CD4-positive, alpha-beta memory T cell (primary cell): ENCODE measurements at regions not wholly inside any gene's neighbourhood (a gene's known extent, or its start where the extent isn't known, plus 50 kb on each side); places are given as distances from the start of the nearest gene placed in this dataset.

ENCODE experiments used
- CTCF ChIA-PET: fragments of 350-600 bp; sonication (Branson Sonifier 250); formaldehyde crosslinking; loops from one replicate; lab custom pipeline; 2021; ENCODE audit warnings: inconsistent platforms; ENCODE audit not compliant: partially characterized antibody; lab: Charles Lee
- POLR2A ChIA-PET: fragments of 350-600 bp; sonication (Branson Sonifier 250); formaldehyde crosslinking; loops from one replicate; lab custom pipeline; 2021; ENCODE audit not compliant: partially characterized antibody; lab: Charles Lee
- DNase-seq, 5 donors: peaks; one replicate each; pipeline versions ENCODE4 v3.0.0 to v3.0.0-alpha.2; 2020 to 2022; ENCODE audit warnings: mixed read lengths in 1 of 5
- H3K27ac ChIP-seq: one replicate; pipeline ENCODE4 v1.7.0; 2013; ENCODE audit warnings: low read depth, low read length
- H3K27me3 ChIP-seq: 2 replicates; pipeline ENCODE4 v1.7.0; 2013; ENCODE audit warnings: mild to moderate bottlenecking, low read length, moderate library complexity; ENCODE audit not compliant: insufficient read depth
- H3K36me3 ChIP-seq: 2 replicates; pipeline ENCODE4 v1.7.0; 2013; ENCODE audit warnings: mild to moderate bottlenecking, low read length, moderate library complexity; ENCODE audit not compliant: insufficient read depth
- H3K4me1 ChIP-seq: 2 replicates; pipeline ENCODE4 v1.7.0; 2013; ENCODE audit warnings: mild to moderate bottlenecking, low read length, moderate library complexity; ENCODE audit not compliant: insufficient read depth
- H3K4me3 ChIP-seq, 2 donors: one replicate each; pipeline ENCODE4 v1.7.0; 2013; ENCODE audit warnings: low read length in 2 of 2, mild to moderate bottlenecking in 1 of 2
- H3K9me3 ChIP-seq, 2 donors: one replicate each; pipeline ENCODE4 v1.7.0; 2013; ENCODE audit warnings: low read length in 2 of 2, control low read depth in 1 of 2; ENCODE audit not compliant: control insufficient read depth in 1 of 2
- H3K27ac Mint-ChIP-seq, 7 donors: one replicate each; pipeline ENCODE4 v1.8.0; 2020 to 2021; ENCODE audit warnings: mixed read lengths in 7 of 7, mild to moderate bottlenecking in 6 of 7, inconsistent platforms in 3 of 7, moderate library complexity in 3 of 7
- H3K27me3 Mint-ChIP-seq, 2 donors: one replicate each; pipeline ENCODE4 v1.8.0; 2020 to 2021; ENCODE audit warnings: mixed read lengths in 2 of 2
- H3K36me3 Mint-ChIP-seq, 2 donors: one replicate each; pipeline ENCODE4 v1.8.0; 2020 to 2021; ENCODE audit warnings: mixed read lengths in 2 of 2, inconsistent platforms in 1 of 2, mild to moderate bottlenecking in 1 of 2
- H3K4me1 Mint-ChIP-seq, 4 donors: one replicate each; pipeline ENCODE4 v1.8.0; 2020 to 2021; ENCODE audit warnings: mixed read lengths in 4 of 4, mild to moderate bottlenecking in 1 of 4
- H3K4me3 Mint-ChIP-seq, 8 donors: one replicate each; pipeline ENCODE4 v1.8.0; 2020 to 2021; ENCODE audit warnings: mixed read lengths in 8 of 8, mild to moderate bottlenecking in 7 of 8, moderate library complexity in 6 of 8, inconsistent platforms in 3 of 8
- H3K9me3 Mint-ChIP-seq, 8 donors: one replicate each; pipeline ENCODE4 v1.8.0; 2020 to 2021; ENCODE audit warnings: mixed read lengths in 8 of 8, mild to moderate bottlenecking in 5 of 8, inconsistent platforms in 3 of 8, moderate library complexity in 1 of 8
- intact Hi-C: fragments of 100-400 bp; cut with micrococcal nuclease; formaldehyde crosslinking; loops from one replicate; pipeline ENCODE4 v1.15.1; 2023

DNA sequence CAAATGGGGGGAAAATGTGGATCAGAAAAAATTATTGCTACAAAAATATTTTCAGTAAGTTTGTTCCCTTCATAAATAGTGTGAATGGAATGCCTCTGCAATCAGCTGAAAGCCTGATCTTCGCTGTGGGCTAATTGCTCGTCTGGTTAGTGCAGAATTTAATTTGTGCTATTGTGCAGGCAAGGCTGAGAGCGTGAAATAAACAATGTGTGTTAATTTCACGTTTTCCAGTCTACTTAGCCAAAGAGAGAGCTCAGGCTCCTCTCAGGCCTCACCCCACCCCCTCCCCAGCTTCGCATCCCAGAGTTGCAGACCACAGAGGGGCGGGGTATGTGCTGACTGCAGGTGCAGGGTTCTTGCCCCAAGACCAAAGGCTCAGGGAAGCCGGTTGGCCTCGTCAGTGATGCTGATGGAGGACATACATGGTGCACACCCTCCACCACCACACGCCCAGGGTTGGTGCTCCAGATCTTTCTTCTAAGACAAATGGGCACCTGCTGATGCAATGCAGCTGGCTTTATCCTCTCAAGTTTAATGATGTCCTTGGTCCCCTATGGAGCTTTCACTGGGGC is 302.6 kb upstream of the SLC14A2 start:
- no peak overlapping the region for H3K4me3 ChIP-seq
- POLR2A ChIA-PET: no interaction called here
- no peak overlapping the region for H3K27ac ChIP-seq
- Mint-ChIP-seq H3K4me3 (no peak overlapping the region), H3K4me1 (no peaks in the 10 kb centered on the region), H3K27me3 (peaks cover 0 to 7% of the 10 kb centered on the region in 2 donors), H3K27ac (no peak overlapping the region), H3K9me3 (peaks cover 0 to 3% (median 0%) of the 10 kb centered on the region in 8 donors), H3K36me3 (no peaks in the 10 kb centered on the region)
- no peak for DNase-seq
- H3K36me3 ChIP-seq: no peaks in the 10 kb centered on the region
- no peaks in the 10 kb centered on the region for H3K4me1 ChIP-seq
- intact Hi-C loops: no loop called here
- H3K9me3 ChIP-seq: no peaks in the 10 kb centered on the region
- CTCF ChIA-PET: interaction anchor here (1.1 kb wide), 1 partner anchor 36 kb away, joined by 3 read pairs; no protein-coding TSS in a partner anchor
- no peaks in the 10 kb centered on the region for H3K27me3 ChIP-seq

DNA sequence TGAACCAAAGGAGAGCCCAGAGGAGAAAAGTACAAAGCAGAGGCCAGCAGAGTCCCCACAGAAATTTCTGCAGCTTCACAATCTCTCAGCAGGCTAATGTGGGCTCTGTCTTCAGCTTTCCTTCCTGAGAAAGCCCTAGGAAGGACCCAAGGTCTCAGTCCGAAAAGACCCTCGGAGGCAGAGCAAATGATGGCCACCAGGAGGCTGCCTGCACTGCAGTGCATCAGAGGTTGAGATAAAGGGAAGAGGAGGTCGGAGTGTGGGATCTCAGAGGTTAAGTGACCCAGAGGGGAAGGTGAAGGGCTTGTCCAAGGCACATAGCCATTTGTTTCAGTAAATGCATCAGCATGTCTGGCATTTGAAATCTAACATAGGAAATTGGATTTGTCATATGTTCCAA is 299.1 kb upstream of the SLC14A2 start:
- Mint-ChIP-seq H3K27me3 (peaks cover 0 to 7% of the 10 kb centered on the region in 2 donors), H3K36me3 (no peaks in the 10 kb centered on the region), H3K4me3 (no peak overlapping the region), H3K4me1 (no peaks in the 10 kb centered on the region), H3K27ac (no peak overlapping the region), H3K9me3 (peaks cover 0 to 3% (median 0%) of the 10 kb centered on the region in 8 donors)
- Histone ChIP-seq H3K4me1 (no peaks in the 10 kb centered on the region), H3K36me3 (no peaks in the 10 kb centered on the region), H3K9me3 (no peaks in the 10 kb centered on the region), H3K27ac (no peak overlapping the region), H3K4me3 (no peak overlapping the region), H3K27me3 (no peaks in the 10 kb centered on the region)
- ChIA-PET CTCF (no interaction called here), POLR2A (no interaction called here)
- intact Hi-C loops: no loop called here
- DNase-seq: no peak

DNA sequence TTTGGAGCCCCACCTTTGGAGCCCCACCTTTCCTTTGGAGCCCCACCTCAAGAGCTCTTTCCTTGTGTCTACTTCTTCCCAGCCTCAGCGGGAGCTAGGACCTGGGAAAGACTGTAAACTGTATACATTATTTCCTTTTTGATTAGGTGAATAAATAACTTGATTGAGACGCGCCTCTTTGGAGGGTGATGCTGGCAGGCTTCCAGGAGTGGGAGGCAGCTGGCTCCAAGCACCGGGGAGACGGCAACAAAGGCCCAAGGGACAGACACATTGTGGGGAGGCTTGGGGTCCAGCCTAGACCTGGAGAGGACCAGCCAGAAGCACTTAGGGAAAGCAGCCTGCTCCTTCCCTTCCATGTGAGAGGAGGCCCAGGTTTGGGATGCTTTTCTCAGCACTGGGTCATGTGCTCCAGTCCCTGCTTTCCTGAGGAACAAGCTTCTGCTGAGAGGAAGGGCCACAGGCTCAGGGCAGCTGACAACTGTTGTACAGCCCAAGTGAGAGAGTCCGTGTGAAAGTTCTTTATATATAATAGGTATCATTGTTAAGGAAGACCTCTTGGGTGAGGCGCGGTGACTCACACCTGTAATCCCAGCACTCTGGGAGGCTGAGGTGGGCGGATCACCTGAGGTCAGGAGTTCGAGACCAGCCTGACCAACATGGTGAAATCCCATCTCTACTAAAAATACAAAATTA is 297.2 kb upstream of the SLC14A2 start:
- Mint-ChIP-seq H3K4me3 (no peak overlapping the region), H3K27ac (no peak overlapping the region), H3K36me3 (no peaks in the 10 kb centered on the region), H3K27me3 (peaks cover 0 to 7% of the 10 kb centered on the region in 2 donors), H3K9me3 (no peaks in the 10 kb centered on the region), H3K4me1 (no peaks in the 10 kb centered on the region)
- H3K36me3 ChIP-seq: no peaks in the 10 kb centered on the region
- no peak overlapping the region for H3K4me3 ChIP-seq
- POLR2A ChIA-PET: no interaction called here
- H3K9me3 ChIP-seq: no peaks in the 10 kb centered on the region
- H3K27ac ChIP-seq: no peak overlapping the region
- intact Hi-C loops: no loop called here
- H3K4me1 ChIP-seq: no peaks in the 10 kb centered on the region
- no peaks in the 10 kb centered on the region for H3K27me3 ChIP-seq
- CTCF ChIA-PET: no interaction called here
- DNase-seq: no peak

DNA sequence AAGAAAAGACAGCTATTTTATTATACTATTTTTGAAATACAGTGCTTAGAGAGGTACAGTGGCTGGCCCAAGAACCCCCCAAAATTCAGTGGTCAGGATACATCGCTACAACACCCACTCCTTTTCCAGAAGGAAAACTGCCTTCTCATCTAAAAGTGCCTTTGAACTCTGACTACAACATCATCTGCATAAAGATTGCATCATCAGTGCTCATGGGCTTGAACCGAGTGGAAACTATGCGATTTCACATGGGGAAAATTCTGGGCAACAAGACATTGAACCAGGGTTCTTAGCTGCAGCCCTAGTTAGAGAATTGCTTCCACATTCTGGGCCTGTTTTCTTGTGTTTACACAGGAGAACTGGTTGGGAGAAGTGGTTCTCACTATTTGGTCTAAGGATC is 294.6 kb upstream of the SLC14A2 start:
- Histone ChIP-seq H3K9me3 (no peaks in the 10 kb centered on the region), H3K27ac (no peak overlapping the region), H3K4me3 (no peak overlapping the region), H3K36me3 (no peaks in the 10 kb centered on the region), H3K4me1 (no peaks in the 10 kb centered on the region), H3K27me3 (no peaks in the 10 kb centered on the region)
- Mint-ChIP-seq H3K36me3 (no peaks in the 10 kb centered on the region), H3K9me3 (no peaks in the 10 kb centered on the region), H3K4me3 (no peak overlapping the region), H3K4me1 (no peaks in the 10 kb centered on the region), H3K27me3 (peaks cover 0 to 2% of the 10 kb centered on the region in 2 donors), H3K27ac (no peak overlapping the region)
- intact Hi-C loops: no loop called here
- CTCF ChIA-PET: no interaction called here
- DNase-seq: no peak
- POLR2A ChIA-PET: no interaction called here

DNA sequence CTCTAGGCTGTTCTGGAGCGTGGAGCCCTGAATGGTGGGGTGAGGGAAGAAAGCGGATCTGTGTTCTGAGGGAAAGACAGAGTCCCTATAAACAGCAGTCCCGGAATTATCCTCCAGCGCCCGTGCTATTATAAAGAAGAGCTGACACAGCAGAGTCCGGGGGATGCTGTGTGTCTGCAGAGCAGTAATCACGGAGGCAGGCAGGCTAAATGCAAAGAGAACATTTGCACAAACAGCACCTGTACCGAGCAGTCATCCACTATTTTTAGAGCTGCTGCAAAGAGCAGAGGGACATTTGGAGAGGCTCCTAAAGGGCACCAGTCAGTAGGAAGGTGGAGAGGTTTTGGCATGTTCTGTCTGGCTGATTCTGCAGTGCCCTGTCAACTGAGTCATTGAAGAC is 293.8 kb upstream of the SLC14A2 start:
- Mint-ChIP-seq H3K27ac (no peak overlapping the region), H3K9me3 (no peaks in the 10 kb centered on the region), H3K4me1 (no peaks in the 10 kb centered on the region), H3K27me3 (peaks cover 0 to 2% of the 10 kb centered on the region in 2 donors), H3K4me3 (no peak overlapping the region), H3K36me3 (no peaks in the 10 kb centered on the region)
- no peaks in the 10 kb centered on the region for H3K36me3 ChIP-seq
- no peak overlapping the region for H3K27ac ChIP-seq
- no peaks in the 10 kb centered on the region for H3K4me1 ChIP-seq
- no peaks in the 10 kb centered on the region for H3K27me3 ChIP-seq
- no peak for DNase-seq
- CTCF ChIA-PET: no interaction called here
- H3K4me3 ChIP-seq: no peak overlapping the region
- no peaks in the 10 kb centered on the region for H3K9me3 ChIP-seq
- intact Hi-C loops: no loop called here
- POLR2A ChIA-PET: no interaction called here

DNA sequence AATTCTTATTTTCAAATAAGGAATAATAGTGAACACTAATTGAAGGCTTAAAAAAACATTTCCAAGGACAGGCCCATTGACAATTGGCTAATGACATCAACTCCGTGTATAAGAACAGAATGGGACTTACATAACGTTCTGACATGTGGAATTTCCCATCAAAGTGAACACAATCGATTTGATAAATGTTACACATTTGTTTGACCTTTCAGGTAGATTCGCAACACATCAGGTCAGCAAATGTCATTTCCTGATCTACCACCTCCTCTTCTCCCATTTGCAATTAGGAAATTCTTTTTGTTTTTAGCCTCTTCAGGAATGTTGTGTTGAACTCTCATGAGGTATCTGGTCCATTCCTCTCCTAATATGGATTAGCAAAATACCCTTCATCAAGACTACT is 292.9 kb upstream of the SLC14A2 start:
- Mint-ChIP-seq H3K27me3 (no peaks in the 10 kb centered on the region), H3K4me1 (no peaks in the 10 kb centered on the region), H3K36me3 (no peaks in the 10 kb centered on the region), H3K4me3 (no peak overlapping the region), H3K9me3 (no peaks in the 10 kb centered on the region), H3K27ac (no peak overlapping the region)
- Histone ChIP-seq H3K9me3 (no peaks in the 10 kb centered on the region), H3K27me3 (no peaks in the 10 kb centered on the region), H3K4me3 (no peak overlapping the region), H3K27ac (no peak overlapping the region), H3K36me3 (no peaks in the 10 kb centered on the region), H3K4me1 (no peaks in the 10 kb centered on the region)
- intact Hi-C loops: no loop called here
- ChIA-PET POLR2A (no interaction called here), CTCF (no interaction called here)
- no peak for DNase-seq

DNA sequence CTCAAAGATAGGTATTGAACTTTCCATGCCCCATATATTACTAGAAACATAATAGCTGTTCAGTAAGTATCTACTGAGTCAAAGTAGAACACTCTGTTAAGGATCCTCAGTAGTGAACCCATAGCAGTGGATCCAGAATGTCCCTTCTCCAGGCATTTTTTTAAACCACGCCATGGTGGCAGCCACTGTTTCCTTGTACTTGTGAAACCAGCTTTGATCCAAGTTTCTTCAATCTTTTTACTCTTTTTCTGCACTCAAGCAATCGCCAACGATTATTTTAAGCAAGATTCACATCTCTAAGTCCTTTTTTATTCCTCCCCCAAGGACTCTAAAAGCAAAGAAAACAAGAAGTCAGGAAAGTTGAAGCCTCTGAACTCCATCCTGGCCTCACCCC is 291.2 kb upstream of the SLC14A2 start:
- Histone ChIP-seq H3K27me3 (no peaks in the 10 kb centered on the region), H3K9me3 (no peaks in the 10 kb centered on the region), H3K27ac (no peak overlapping the region), H3K4me1 (no peaks in the 10 kb centered on the region), H3K4me3 (no peak overlapping the region), H3K36me3 (no peaks in the 10 kb centered on the region)
- Mint-ChIP-seq H3K4me1 (no peaks in the 10 kb centered on the region), H3K36me3 (no peaks in the 10 kb centered on the region), H3K27me3 (peaks cover 2 to 4% of the 10 kb centered on the region in 2 donors), H3K9me3 (no peaks in the 10 kb centered on the region), H3K4me3 (no peak overlapping the region), H3K27ac (no peak overlapping the region)
- CTCF ChIA-PET: no interaction called here
- POLR2A ChIA-PET: no interaction called here
- intact Hi-C loops: no loop called here
- no peak for DNase-seq
